SH-SY5Y (cell line): ENCODE measurements at regions not wholly inside any gene's neighbourhood (a gene's known extent, or its start where the extent isn't known, plus 50 kb on each side); places are given as distances from the start of the nearest gene placed in this dataset.

Source experiments
- GATA2 ChIP-seq: IDR thresholded peaks from 2 replicates; pipeline ENCODE4 v1.6.1; 2011; ENCODE audit warnings: mild to moderate bottlenecking, low read depth, low read length
- GATA3 ChIP-seq: IDR thresholded peaks from 2 replicates; pipeline ENCODE4 v1.6.1; 2011; ENCODE audit warnings: low read depth, mild to moderate bottlenecking, low read length, moderate library complexity

DNA sequence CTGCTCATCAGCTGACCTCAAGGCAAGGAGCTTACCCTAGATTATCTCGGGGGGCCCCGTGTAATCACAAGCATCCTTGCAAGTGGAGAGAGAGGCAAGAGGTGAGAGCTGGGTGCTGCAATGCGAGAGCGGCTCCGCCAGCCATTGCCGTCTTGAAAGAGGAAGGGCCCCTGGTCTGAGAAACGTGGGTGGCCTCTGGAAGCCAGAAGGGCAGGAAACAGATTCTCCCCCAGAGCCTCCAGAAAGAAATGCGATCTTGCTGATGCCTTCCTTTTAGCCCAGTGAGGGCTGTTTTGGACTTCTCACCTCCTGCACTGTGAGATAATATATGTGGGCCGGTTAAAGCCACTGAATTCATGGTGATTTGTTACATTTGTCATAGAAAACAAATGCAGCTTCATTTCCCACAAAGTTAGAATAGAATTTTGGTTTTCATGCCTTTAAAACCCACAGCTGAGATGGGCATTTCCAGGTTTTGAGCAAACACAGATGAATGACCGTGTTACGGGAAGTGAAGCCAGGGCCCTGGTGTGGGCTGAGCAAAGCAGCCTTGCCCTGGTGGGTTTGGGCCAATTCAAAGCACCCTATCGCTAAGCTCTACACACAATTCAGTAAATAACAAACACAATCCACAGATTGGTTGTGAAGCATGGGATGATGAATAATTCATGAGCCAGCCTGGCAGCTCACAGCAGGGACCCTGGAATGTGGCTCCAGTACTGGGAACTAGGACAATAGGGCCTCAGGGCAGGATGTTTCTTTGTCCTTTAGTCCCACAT lies 319.9 kb upstream of the HS6ST1 start:
- TF ChIP-seq GATA3 = no peak
- no peak for TF ChIP-seq GATA2
